Fibroblast of the aortic adventitia (primary cell): ENCODE measurements at regions not wholly inside any gene's neighbourhood (a gene's known extent, or its start where the extent isn't known, plus 50 kb on each side); places are given as distances from the start of the nearest gene placed in this dataset.
A peak's percentile ranks its signal among the peaks of the same experiment; 100 is the strongest.

Experiments used
- DNase-seq: peaks from one replicate; pipeline ENCODE4 v3.0.0-alpha.2; 2010; ENCODE audit warnings: low read depth
- H3K4me3 ChIP-seq: 2 replicates; pipeline ENCODE4 v1.5.1; 2011; ENCODE audit warnings: low read depth, mild to moderate bottlenecking, control low read depth, low read length, moderate library complexity
- TF ChIP-seq, protein P1 (sequence below): IDR thresholded peaks from 2 replicates; pipeline ENCODE4 v1.5.1; 2011; ENCODE audit warnings: mild to moderate bottlenecking, low read length, control low read depth, inconsistent platforms; ENCODE audit not compliant: insufficient read depth

GRCh38 chr9:126127591-126127990 is 199.0 kb upstream of the MVB12B start:
- no peak overlapping the region for H3K4me3 ChIP-seq
- TF ChIP-seq, protein P1, sequence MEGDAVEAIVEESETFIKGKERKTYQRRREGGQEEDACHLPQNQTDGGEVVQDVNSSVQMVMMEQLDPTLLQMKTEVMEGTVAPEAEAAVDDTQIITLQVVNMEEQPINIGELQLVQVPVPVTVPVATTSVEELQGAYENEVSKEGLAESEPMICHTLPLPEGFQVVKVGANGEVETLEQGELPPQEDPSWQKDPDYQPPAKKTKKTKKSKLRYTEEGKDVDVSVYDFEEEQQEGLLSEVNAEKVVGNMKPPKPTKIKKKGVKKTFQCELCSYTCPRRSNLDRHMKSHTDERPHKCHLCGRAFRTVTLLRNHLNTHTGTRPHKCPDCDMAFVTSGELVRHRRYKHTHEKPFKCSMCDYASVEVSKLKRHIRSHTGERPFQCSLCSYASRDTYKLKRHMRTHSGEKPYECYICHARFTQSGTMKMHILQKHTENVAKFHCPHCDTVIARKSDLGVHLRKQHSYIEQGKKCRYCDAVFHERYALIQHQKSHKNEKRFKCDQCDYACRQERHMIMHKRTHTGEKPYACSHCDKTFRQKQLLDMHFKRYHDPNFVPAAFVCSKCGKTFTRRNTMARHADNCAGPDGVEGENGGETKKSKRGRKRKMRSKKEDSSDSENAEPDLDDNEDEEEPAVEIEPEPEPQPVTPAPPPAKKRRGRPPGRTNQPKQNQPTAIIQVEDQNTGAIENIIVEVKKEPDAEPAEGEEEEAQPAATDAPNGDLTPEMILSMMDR: no peak
- DNase-seq: no peak

- H3K4me3 ChIP-seq: no peak overlapping the region
- DNase-seq: no peak
- TF ChIP-seq, protein P1: no peak
These were observed 198.0 kb upstream of the MVB12B start for GRCh38 chr9:126128494-126129142.

DNA sequence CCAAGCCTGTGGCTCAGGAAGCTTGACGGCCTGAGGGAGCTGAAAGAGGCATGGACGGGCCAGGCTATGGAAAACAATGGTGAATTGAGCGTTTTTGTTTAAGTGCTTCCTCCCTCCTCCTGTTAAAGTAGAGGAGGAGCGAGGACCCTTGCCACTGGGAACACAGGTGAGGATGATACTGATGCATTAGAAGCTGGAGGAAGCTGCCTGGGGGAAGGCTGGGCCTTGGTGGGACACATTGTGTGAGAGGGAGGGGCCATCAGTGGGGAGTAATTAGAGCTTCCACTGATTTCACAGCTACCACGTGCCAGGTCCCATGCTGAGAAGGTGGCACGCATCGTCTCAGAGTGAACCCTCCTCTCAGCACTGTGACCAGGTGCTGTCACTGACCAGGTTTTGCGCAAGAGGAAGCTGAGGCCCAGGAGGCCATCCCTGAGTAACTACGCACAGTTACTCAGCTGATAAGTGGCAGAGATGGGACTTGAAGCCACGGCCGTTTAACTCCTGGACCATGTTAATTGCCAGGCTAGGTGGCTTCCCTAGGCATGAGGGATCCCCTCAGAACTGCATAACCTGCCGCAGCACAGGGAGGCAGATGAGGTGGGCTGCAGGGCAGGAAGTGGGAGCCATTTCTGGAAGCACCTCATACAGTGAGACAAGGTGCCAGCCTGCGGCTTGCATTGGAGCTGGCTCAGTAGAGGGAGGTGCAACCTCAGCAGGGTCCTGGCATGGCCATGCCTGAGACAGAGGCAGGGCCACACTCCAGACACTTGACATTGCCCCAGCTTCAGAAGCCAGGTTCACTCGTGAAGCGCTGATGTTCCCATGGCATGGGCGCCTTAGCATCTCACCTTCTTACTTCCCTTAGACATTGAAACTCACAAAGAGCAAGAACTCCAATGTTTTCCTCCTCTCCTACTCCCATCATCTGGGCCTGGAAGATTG is 195.3 kb upstream of the MVB12B start:
- DNase-seq: no peak
- TF ChIP-seq, protein P1: no peak
- H3K4me3 ChIP-seq: no peak overlapping the region

- TF ChIP-seq, protein P1: no peak
- DNase-seq: peak; percentile 6
- H3K4me3 ChIP-seq: no peak overlapping the region
These were observed 193.9 kb upstream of the MVB12B start for GRCh38 chr9:126132746-126133145.

- TF ChIP-seq, protein P1: no peak
- DNase-seq: no peak
- no peak overlapping the region for H3K4me3 ChIP-seq
These were observed 182.4 kb upstream of the MVB12B start for GRCh38 chr9:126144196-126144595.

- DNase-seq: no peak
- TF ChIP-seq, protein P1: no peak
- no peak overlapping the region for H3K4me3 ChIP-seq
These were observed 181.8 kb upstream of the MVB12B start for GRCh38 chr9:126144603-126145456.
